ENCODE measurements at regions not wholly inside any gene's neighbourhood (a gene's known extent, or its start where the extent isn't known, plus 50 kb on each side); places are given as distances from the start of the nearest gene placed in this dataset.

- DNase-seq (no peak), ATAC-seq (ENCODE audit: low read depth) (no peak)
- H3K4ac ChIP-seq (ENCODE audit: low read depth, low read length): no peak overlapping the region
- H2AFZ ChIP-seq (replicated peaks; ENCODE audit: low read length, poor library complexity): no peak overlapping the region
- H3K18ac ChIP-seq (ENCODE audit: low read depth, low read length): no peak overlapping the region
- no peak overlapping the region for H2AK5ac ChIP-seq (ENCODE audit: low read depth, low read length)
- no peak overlapping the region for H4K8ac ChIP-seq (ENCODE audit: low read depth in 2 of 2, low read length in 2 of 2)
- H3K36me3 ChIP-seq (ENCODE audit: control insufficient read depth, insufficient read depth, low read length): no peaks in the 10 kb centered on the region
- TF ChIP-seq RAD21 (IDR thresholded peaks at IDR 0.05; ENCODE audit: low read length): no peak
- TF ChIP-seq NFE2L2 (IDR thresholded peaks at IDR 0.05; ENCODE audit: low read depth, low read length): no peak
- H3K79me1 ChIP-seq (ENCODE audit: low read depth in 1 of 2, low read length in 2 of 2): no peaks in the 10 kb centered on the region
- H3K14ac ChIP-seq (replicated peaks; ENCODE audit: low read depth, low read length): no peak overlapping the region
- H3K4me3 ChIP-seq (ENCODE audit: insufficient read depth, low read depth, low read length): no peak overlapping the region
- no peak overlapping the region for H2BK5ac ChIP-seq (ENCODE audit: low read depth, low read length, poor library complexity, severe bottlenecking)
- no peaks in the 10 kb centered on the region for H3K9me1 ChIP-seq (ENCODE audit: insufficient read depth, low read length)
- H3K9me3 ChIP-seq (ENCODE audit: control insufficient read depth, insufficient read depth, low read length): peaks cover 6% of the 10 kb centered on the region; the same call in 1 of the 2 replicates
- no peak overlapping the region for H3K56ac ChIP-seq (ENCODE audit: extremely low read depth, insufficient read depth, low read length)
- no peak overlapping the region for H2BK20ac ChIP-seq (ENCODE audit: low read depth, low read length)
- H3K9ac ChIP-seq (ENCODE audit: low read depth, low read length): no peak overlapping the region
- no peak overlapping the region for H4K91ac ChIP-seq (ENCODE audit: insufficient read depth, low read depth, low read length)
- H2AK9ac ChIP-seq (replicated peaks; ENCODE audit: low read depth, low read length, poor library complexity): no peak overlapping the region
- H3K4me2 ChIP-seq (ENCODE audit: low read depth, low read length): no peak overlapping the region
- in situ Hi-C loops (cut with MboI; ENCODE audit: low sequenced_read_pairs): no loop called here
- H3K4me1 ChIP-seq (ENCODE audit: control insufficient read depth, insufficient read depth, low read length): no peaks in the 10 kb centered on the region
- H4K20me1 ChIP-seq (ENCODE audit: insufficient read depth, low read length): no peaks in the 10 kb centered on the region
- CTCF ChIA-PET: no interaction called here
- H3K27ac ChIP-seq (ENCODE audit: insufficient read depth, low read length): no peak overlapping the region
- H2BK15ac ChIP-seq (ENCODE audit: low read depth, low read length): no peak overlapping the region
- H2BK120ac ChIP-seq (ENCODE audit: low read depth, low read length): no peak overlapping the region
- no peaks in the 10 kb centered on the region for H3K27me3 ChIP-seq (ENCODE audit: control insufficient read depth, insufficient read depth, low read length)
- H3K23ac ChIP-seq (ENCODE audit: low read depth, low read length): no peak overlapping the region
- intact Hi-C loops (cut with micrococcal nuclease): no loop called here
- no peak overlapping the region for H4K5ac ChIP-seq (ENCODE audit: low read depth, low read length)
- WGBS, 2 experiments (ENCODE audit: extremely low coverage in 2 of 2, insufficient read length in 1 of 2): no CpG with 5 or more reads among the region's 2 CpGs
- BruUV-seq (replicated peaks): no TSS peak
- dilution Hi-C loops (cut with HindIII; ENCODE audit: low sequenced_read_pairs, unreplicated experiment): no loop called here
- POLR2A ChIA-PET (ENCODE audit: unreplicated experiment): no interaction called here
Observed at GRCh38 chr9:10804486-10804885, 191.7 kb upstream of the PTPRD start.

Data from IMR-90 (cell line).